HepG2 (cell line): ENCODE measurements at regions not wholly inside any gene's neighbourhood (a gene's known extent, or its start where the extent isn't known, plus 50 kb on each side); places are given as distances from the start of the nearest gene placed in this dataset.

Experiments used
- BCL6 ChIP-seq: IDR thresholded peaks from 2 replicates; pipeline ENCODE4 v1.6.1; 2016; ENCODE audit warnings: missing genetic modification reagents, missing compliant biosample characterization
- BRD4 ChIP-seq: sonication (generic); formaldehyde crosslinking; IDR thresholded peaks from 2 replicates; pipeline ENCODE4 v1.4.0; 2020; ENCODE audit warnings: missing genetic modification reagents
- CAMTA2 ChIP-seq: sonication (generic); formaldehyde crosslinking; IDR thresholded peaks from 2 replicates; pipeline ENCODE4 v1.4.0; 2020; ENCODE audit warnings: mild to moderate bottlenecking, missing genetic modification reagents, borderline replicate concordance
- LCORL ChIP-seq, 2 experiments: fragments of 450-650 bp in 1 of 2; sonication (generic) in 1 of 2; formaldehyde crosslinking in 1 of 2; IDR thresholded peaks; 2 replicates each; pipeline versions ENCODE4 v1.5.0 to v1.6.1; 2017 to 2020; ENCODE audit warnings: antibody characterized with exemption in 1 of 2, missing genetic modification reagents in 1 of 2
- MNT ChIP-seq: fragments of 450-650 bp; IDR thresholded peaks from 2 replicates; pipeline ENCODE4 v1.6.1; 2016
- RERE ChIP-seq: IDR thresholded peaks from 2 replicates; pipeline ENCODE4 v1.6.1; 2016; ENCODE audit warnings: low read depth, missing genetic modification reagents, missing compliant biosample characterization
- RORA ChIP-seq: sonication (generic); formaldehyde crosslinking; IDR thresholded peaks from 2 replicates; pipeline ENCODE4 v1.5.0; 2020; ENCODE audit warnings: mild to moderate bottlenecking, missing genetic modification reagents, moderate library complexity
- TCF7L2 ChIP-seq: IDR thresholded peaks from 2 replicates; pipeline ENCODE4 v1.6.1; 2011; ENCODE audit warnings: mild to moderate bottlenecking, low read depth, low read length, moderate library complexity
- TP53 ChIP-seq: sonication (generic); formaldehyde crosslinking; conservative IDR thresholded peaks from 2 replicates; pipeline ENCODE4 v1.4.0; 2020; ENCODE audit warnings: missing genetic modification reagents
- TRIM22 ChIP-seq: fragments of 450-650 bp; IDR thresholded peaks from 2 replicates; pipeline ENCODE4 v1.6.1; 2017
- ZBTB1 ChIP-seq: sonication (generic); formaldehyde crosslinking; IDR thresholded peaks from 2 replicates; pipeline ENCODE4 v1.4.0; 2020; ENCODE audit warnings: missing genetic modification reagents, borderline replicate concordance
- ZNF253 ChIP-seq: sonication (generic); formaldehyde crosslinking; IDR thresholded peaks from 2 replicates; pipeline ENCODE4 v1.8.0; 2022; ENCODE audit warnings: mild to moderate bottlenecking, missing genetic modification reagents, borderline replicate concordance
- ZNF329 ChIP-seq: sonication (generic); formaldehyde crosslinking; IDR thresholded peaks from 2 replicates; pipeline ENCODE4 v1.9.0; 2021; ENCODE audit warnings: low read depth, mild to moderate bottlenecking, missing genetic modification reagents
- ZNF354B ChIP-seq: sonication (generic); formaldehyde crosslinking; IDR thresholded peaks from 2 replicates; pipeline ENCODE4 v1.8.0; 2022; ENCODE audit warnings: mild to moderate bottlenecking, missing genetic modification reagents
- ZNF468 ChIP-seq: sonication (generic); formaldehyde crosslinking; IDR thresholded peaks from 2 replicates; pipeline ENCODE4 v1.8.0; 2022; ENCODE audit warnings: mild to moderate bottlenecking, moderate library complexity, missing genetic modification reagents
- ZNF609 ChIP-seq: sonication (generic); formaldehyde crosslinking; IDR thresholded peaks from 2 replicates; pipeline ENCODE4 v1.4.0; 2020; ENCODE audit warnings: mild to moderate bottlenecking, missing genetic modification reagents, borderline replicate concordance
- ZNF792 ChIP-seq: IDR thresholded peaks from 2 replicates; pipeline ENCODE4 v1.6.1; 2016
- ZNF891 ChIP-seq: sonication (generic); formaldehyde crosslinking; IDR thresholded peaks from 2 replicates; pipeline ENCODE4 v1.5.0; 2020; ENCODE audit warnings: mild to moderate bottlenecking, missing genetic modification reagents
- ZSCAN12 ChIP-seq: sonication (generic); formaldehyde crosslinking; IDR thresholded peaks from 2 replicates; pipeline ENCODE4 v1.9.0; 2021; ENCODE audit warnings: mild to moderate bottlenecking, missing genetic modification reagents

- no peak for TF ChIP-seq ZNF792
- TF ChIP-seq LCORL (IDR thresholded peaks at IDR 0.05) = no peak
- no peak for TF ChIP-seq LCORL (CRISPR knock-in tag; IDR thresholded peaks at IDR 0.05)
- TF ChIP-seq BCL6 (CRISPR knock-in tag) = 0 out of 2 replicates have a peak, but pooled peaks have one; percentile 31
- TF ChIP-seq ZNF253 (CRISPR knock-in tag) = no peak
- TF ChIP-seq RERE (CRISPR knock-in tag) = 0 out of 2 replicates have a peak, but pooled peaks have one; percentile 23
- no peak for TF ChIP-seq ZNF468 (CRISPR knock-in tag)
- no peak for TF ChIP-seq RORA
- TF ChIP-seq ZNF891 (CRISPR knock-in tag) = no peak
- TF ChIP-seq ZNF329 (CRISPR knock-in tag) = no peak
- no peak for TF ChIP-seq MNT
- TF ChIP-seq ZSCAN12 = no peak
- TF ChIP-seq ZNF609 (CRISPR knock-in tag) = peak; percentile 60; the same call in 1 of the 2 replicates
- 0 out of 2 replicates have a peak, but pooled peaks have one; percentile 25 for TF ChIP-seq TCF7L2
- no peak for TF ChIP-seq TRIM22
- TF ChIP-seq ZBTB1 (CRISPR knock-in tag) = no peak
- TF ChIP-seq BRD4 = no peak
- TF ChIP-seq ZNF354B = no peak
- no peak for TF ChIP-seq CAMTA2 (CRISPR knock-in tag)
- TF ChIP-seq TP53 (CRISPR knock-in tag) = no peak
Measured at GRCh38 chr3:80612366-80612765, 844.6 kb upstream of the ROBO1 start (continued).
